EL (cell line): ENCODE measurements at regions not wholly inside any gene's neighbourhood (a gene's known extent, or its start where the extent isn't known, plus 50 kb on each side); places are given as distances from the start of the nearest gene placed in this dataset.
"Not testable (repeated sequence)": the region's sequence is repeated elsewhere in the genome, so short reads cannot be mapped to it uniquely, and the experiment has no call there.

ENCODE experiments used
- DNase-seq: peaks from one replicate; pipeline ENCODE4 v3.0.0-alpha.2; 2016

- not testable (repeated sequence) for DNase-seq
Measured at GRCh38 chr1:148432318-148432717, 50.8 kb downstream of the PPIAL4G start.

- DNase-seq, result not testable (repeated sequence)
Measured at GRCh38 chr1:148429856-148430255, 53.2 kb downstream of the PPIAL4G start.

- DNase-seq, result peak; percentile 16
Measured at GRCh38 chr1:148426940-148427611, 56.0 kb downstream of the PPIAL4G start.

GRCh38 chr1:148426385-148426784, 56.7 kb downstream of the PPIAL4G start:
- not testable (repeated sequence) for DNase-seq

- peak; percentile 79 for DNase-seq
Measured at GRCh38 chr1:148424143-148425003, 58.7 kb downstream of the PPIAL4G start.

- not testable (repeated sequence) for DNase-seq
Measured at GRCh38 chr1:148422921-148423320, 60.2 kb downstream of the PPIAL4G start.

- not testable (repeated sequence) for DNase-seq
Measured at GRCh38 chr1:148417241-148417640, 65.9 kb downstream of the PPIAL4G start.

- not testable (repeated sequence) for DNase-seq
Measured at GRCh38 chr1:148413385-148413784, 69.7 kb downstream of the PPIAL4G start.

GRCh38 chr1:148404786-148405568, 78.1 kb downstream of the PPIAL4G start:
- DNase-seq, result not testable (repeated sequence)

GRCh38 chr1:148403925-148404324, 79.2 kb downstream of the PPIAL4G start:
- not testable (repeated sequence) for DNase-seq

- DNase-seq, result peak; percentile 13
Measured at GRCh38 chr1:148403085-148403456, 80.0 kb downstream of the PPIAL4G start.

GRCh38 chr1:148402152-148403084, 80.7 kb downstream of the PPIAL4G start:
- peak; percentile 64 for DNase-seq

GRCh38 chr1:148397516-148397915, 85.6 kb downstream of the PPIAL4G start:
- DNase-seq, result not testable (repeated sequence)

GRCh38 chr1:148392505-148392904, 90.6 kb downstream of the PPIAL4G start:
- not testable (repeated sequence) for DNase-seq

- not testable (repeated sequence) for DNase-seq
Measured at GRCh38 chr1:148391323-148391722, 91.8 kb downstream of the PPIAL4G start.

GRCh38 chr1:148389027-148389339, 94.1 kb downstream of the PPIAL4G start:
- DNase-seq, result no peak

- peak; percentile 91 for DNase-seq
Measured at GRCh38 chr1:148388260-148389026, 94.7 kb downstream of the PPIAL4G start.

GRCh38 chr1:148387949-148388259, 95.2 kb downstream of the PPIAL4G start:
- DNase-seq, result not testable (repeated sequence)

- DNase-seq, result peak; percentile 16
Measured at GRCh38 chr1:148387122-148387948, 95.8 kb downstream of the PPIAL4G start.

GRCh38 chr1:148386617-148387016, 96.5 kb downstream of the PPIAL4G start:
- DNase-seq, result no peak

- DNase-seq, result not testable (repeated sequence)
Measured at GRCh38 chr1:148386031-148386398, 97.1 kb downstream of the PPIAL4G start.
